T follicular helper cell (primary cell): ENCODE measurements at regions not wholly inside any gene's neighbourhood (a gene's known extent, or its start where the extent isn't known, plus 50 kb on each side); places are given as distances from the start of the nearest gene placed in this dataset.

Experiments
- DNase-seq: peaks from one replicate; pipeline ENCODE4 v3.0.0-alpha.2; 2020; ENCODE audit warnings: low read depth

DNA sequence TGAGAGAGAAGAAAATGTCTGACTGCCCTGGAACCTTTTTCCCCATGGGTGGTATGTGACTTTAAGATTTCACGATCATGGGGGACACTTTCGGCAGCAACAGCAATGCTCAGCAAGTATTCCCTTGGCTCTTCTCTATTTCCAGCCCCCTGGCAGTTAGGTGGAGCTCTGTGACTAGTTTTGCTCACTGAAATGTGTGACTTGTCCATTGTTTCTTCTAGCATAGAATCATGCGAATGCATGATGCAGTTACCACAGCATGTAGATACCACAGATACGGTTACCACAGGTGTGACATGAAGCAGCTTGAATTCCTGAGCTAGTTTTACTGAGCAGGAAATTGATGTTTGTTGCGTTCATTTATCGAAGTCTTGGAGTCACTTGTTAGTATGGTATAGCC lies 1034.5 kb upstream of the EEF2KMT start:
- DNase-seq, result no peak

DNA sequence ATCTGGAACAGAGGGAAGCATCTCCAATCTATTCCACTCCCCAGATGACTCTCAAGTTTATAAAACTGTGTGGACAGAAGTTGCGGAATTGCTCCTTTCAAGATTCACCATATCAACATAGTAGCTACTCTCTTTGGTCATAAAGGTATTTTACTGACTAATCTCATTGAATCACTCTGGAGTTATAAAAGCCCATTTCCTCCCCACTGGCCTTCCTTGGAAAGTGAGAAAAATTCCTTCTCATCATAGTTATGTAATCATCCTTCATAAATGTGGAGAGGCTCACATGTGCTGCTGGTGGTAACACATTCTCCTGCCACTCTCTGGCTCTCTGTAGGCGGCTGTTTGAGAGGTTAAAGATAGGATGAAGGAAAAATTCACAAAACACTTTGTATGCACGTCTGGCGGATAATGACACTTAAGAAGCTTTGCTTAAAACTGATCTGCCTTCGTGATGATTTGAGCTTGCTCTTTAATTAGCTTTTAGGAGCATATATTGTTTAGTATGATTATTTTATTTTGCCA lies 1034.0 kb upstream of the EEF2KMT start:
- no peak for DNase-seq

DNA sequence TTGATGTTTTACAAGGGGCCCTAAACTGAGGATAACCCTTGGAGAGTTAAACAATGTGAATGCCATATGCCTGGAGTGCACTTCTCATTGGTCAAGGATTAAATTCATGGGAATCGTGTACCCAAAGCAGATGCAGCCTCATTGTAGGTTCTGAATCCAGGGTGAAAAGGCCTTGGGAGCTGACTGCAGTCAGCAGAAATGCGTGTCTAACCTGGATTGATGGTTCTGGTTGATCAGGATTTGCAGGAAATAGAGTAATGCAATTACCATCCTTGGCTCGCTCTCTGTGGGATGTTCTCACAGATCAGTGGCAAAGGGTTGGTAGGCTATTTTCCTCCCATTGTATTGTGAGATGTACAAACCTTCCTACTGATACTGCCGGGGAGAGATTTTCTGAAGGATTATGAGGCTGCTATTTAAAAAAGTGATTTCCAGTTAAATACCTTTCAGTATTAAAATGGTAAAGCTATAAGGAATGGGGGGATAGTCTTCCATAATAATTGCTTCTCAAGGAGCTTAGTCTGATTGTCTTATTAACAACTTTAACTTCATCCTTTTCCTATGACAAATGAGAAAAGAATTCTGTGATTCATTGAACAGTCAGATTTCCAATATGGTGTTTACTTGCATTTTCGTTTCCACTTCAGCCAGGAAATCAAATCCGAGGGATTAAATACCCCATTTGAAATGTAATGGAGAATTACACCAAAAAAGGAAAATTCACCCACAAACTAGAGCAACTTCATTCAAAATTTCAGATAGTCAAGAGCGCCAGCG lies 1028.1 kb upstream of the EEF2KMT start:
- no peak for DNase-seq

DNA sequence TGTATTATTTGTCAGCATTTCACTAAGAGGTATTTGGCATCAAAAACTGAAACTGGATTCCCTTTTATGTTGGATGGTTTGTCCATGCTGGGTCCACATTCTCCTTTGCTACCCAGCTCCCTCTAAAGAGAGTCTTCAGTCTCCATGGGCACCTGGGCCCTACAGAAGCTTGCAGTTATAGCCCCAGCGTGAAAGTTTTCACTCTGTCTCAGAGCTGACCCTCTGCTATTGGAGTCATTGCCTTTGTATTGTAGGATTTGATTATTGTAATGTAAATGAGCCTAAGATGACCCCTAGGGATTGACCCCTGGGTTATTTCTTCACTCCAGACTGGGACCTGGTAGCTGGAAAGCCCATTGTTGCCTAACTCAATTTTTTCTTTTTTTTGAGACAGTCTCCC lies 1026.5 kb upstream of the EEF2KMT start:
- DNase-seq, result no peak

DNA sequence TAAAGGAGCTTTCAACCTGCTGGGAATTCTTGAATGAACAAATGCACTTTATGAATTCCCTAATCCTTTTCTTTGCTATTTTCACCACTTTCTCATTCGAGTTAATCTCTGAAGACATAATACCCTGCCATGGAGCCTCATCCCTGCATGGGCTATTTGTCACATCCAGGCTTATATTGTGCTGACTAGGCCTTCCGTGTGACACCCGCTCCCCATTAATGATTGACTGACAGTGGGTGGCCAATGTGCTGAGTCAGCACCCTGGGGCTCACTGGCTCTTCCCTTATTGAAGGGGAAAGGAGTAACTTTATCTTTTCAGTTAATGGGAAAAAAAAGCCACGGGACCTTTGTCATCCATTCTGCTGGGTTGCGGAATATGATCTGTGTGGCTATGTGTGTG lies 1024.8 kb upstream of the EEF2KMT start:
- DNase-seq, result no peak

DNA sequence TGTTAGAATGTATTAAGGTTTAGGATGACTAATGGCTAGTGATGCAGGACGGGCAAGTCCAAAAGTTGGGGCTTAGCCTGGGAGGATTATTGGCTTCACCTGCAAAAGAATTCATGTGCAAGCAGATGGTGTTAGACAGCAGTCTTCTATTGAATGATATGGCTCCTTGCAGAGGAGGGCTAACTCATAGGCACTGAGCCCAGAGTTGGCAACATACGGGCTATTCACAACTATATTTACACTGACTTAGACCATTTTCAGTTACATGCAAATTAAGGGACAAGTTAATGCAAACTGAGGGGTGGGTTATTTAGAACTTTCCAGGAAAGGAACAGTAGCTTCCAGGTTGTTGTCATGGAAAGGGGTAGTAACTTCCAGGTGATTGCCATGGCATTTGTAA lies 1017.1 kb upstream of the EEF2KMT start:
- no peak for DNase-seq

DNA sequence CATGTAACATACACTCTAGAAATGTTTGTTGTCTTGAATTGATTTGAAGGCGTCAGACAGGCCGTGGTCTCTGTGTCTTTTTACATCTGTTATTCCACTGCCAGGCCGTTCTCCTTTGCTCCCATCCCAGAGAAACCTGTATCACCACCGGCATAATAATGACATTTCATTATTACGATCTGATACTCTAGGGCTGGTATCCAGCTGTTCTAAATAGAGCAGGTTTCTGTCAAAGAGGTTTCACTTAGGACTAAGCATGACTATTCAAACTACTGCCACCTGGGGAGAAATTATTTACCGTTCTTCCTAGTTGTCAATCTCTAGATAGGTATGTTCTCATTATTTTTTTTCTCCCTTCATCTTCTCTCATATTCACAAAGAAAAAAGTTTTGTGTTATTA lies 1016.2 kb upstream of the EEF2KMT start:
- no peak for DNase-seq

DNA sequence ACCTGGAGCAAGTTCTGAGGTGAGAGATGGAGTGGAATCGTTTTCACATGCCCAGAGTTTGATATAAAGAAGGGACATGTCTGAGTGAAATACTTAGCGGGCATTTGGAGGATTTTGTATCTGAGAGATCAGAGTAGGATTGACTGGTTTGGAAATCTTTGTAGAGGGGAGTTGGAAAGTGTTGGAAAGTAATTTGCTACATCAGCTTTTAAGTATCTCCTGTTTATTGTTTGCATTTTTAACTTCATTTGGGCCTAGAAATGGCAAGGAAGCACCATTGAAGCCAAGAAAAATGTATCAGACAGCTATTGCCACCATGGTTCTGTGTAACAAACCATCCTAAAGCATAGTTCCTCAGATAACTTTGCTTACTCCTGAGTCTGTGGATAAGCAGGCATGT lies 1015.1 kb upstream of the EEF2KMT start:
- no peak for DNase-seq

DNA sequence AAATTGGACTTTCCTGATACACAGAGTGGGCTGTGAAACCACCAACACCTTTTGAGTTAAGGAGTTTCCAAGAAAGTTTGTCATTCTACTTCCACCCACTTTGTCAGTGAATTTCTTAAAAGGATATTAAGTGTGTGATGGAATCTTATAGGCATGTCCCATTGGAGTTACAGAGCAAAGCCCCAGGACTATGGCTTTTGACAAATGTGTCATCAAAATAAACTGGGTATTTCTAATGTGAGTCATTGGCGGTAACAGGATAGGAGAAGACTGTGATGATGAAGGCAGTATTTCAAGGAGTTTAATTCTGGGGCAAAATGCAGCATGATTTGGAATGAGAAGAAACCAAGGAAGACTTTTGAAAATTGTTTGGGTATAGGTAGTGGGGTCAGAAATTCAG lies 1013.8 kb upstream of the EEF2KMT start:
- no peak for DNase-seq

DNA sequence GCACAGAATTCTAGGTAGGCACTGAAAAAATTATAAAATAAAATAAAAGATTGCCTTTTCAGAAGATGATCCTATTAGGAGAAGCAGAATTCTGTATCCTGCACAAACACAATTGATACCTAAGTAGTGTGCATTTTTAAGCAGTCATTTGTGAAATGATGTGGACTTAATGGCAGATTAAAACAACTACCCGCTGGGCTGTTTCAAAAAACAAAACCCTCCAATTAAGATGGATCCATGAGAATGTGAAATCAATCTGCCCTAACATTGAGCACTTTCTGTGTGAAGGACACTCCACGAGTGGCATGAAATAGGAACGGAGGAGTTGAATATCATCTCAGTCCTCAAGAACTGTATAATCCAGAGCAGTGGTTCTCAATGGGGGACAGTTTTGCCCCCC lies 1012.8 kb upstream of the EEF2KMT start:
- DNase-seq, result no peak

DNA sequence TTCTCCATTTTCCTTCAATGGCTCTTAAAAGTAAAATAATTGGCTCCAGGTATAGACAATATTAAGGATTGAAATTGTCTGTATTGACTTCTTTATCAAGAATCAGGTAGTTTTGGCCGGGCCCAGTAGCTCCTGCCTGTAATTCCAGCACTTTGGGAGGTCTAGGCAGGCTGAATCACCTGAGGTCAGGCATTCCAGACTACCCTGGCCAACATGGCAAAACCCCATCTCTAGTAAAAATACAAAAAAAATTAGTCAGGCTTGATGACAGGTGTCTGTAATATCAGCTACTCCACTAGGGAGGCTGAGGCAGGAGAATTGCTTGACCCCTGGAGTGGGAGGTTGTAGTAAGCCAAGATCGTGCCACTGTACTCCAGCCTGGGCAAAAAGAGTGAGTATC lies 1008.5 kb upstream of the EEF2KMT start:
- DNase-seq, result no peak

DNA sequence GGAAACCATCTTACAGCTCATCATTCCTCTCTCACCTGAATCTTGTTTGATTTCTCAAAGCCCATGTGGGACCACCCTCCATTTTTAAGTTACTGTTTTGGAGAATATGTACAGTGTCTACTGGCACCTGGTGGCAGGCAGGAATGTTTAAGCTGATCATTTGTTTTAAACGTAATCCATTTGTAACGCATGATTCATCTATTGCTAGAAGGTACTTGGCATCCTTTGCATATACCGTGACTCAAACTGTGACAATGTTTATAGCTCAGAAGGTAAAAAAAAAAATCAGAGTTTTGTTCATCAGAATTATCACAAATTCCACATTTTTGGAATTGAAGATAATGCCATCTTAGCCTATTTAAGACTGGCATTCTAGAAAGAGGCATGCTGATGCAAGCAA lies 1007.5 kb upstream of the EEF2KMT start:
- DNase-seq, result no peak

DNA sequence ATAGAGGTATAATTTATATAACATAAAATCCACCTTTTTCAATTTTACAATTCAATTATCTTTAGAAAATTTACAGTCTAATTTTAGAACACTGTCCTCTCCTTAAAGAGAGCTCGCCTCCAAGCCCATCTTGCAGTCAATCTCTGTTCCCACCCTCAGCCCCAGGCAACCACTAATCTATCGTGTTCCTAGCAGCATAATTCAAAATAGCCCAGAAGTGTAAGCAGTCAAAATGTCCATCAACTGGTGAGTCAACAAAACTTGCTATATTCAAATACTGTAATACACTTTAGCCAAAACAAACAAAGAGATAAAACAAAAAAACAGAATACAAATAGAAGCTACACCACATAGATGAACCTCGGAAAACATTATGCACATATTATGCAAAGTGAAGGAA lies 1006.8 kb upstream of the EEF2KMT start:
- no peak for DNase-seq

DNA sequence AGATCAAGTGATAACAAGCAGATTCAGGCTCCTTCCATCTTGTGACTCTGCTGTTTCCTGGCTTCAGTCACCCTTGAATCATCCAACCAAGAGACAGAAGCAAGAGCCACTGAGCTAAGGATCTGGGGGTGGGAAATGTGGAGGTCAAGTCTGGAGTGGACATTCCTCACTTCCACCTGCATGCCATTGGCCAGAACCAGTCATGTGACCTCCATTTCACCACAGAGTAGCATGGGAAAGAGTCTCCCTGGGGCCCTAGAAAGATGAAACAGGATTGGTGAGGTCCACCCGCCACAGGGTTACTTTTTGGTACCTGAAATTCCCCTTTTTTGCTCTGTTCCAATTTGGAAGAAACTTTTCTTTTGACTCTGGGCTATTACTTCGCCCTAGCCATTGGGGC lies 1006.0 kb upstream of the EEF2KMT start:
- DNase-seq, result no peak

DNA sequence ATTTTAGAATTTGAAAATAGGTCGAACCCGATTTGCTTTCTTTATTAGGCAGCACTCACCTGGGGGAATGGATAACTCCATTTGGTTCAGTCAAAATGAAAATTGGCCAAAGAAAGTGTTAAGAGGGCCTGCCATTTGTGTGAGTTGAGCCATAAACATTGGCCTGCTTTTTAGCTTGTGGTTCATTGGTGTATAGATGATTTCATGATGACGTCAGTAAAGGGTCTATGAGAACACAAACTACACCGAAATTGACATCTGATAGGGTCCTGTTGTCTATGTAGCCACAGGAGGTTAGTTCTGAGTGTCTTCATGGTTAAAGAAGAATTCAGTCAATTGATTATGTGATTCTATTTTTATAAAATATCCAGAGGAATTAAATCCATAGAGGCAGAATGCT lies 1001.5 kb upstream of the EEF2KMT start:
- DNase-seq, result no peak

DNA sequence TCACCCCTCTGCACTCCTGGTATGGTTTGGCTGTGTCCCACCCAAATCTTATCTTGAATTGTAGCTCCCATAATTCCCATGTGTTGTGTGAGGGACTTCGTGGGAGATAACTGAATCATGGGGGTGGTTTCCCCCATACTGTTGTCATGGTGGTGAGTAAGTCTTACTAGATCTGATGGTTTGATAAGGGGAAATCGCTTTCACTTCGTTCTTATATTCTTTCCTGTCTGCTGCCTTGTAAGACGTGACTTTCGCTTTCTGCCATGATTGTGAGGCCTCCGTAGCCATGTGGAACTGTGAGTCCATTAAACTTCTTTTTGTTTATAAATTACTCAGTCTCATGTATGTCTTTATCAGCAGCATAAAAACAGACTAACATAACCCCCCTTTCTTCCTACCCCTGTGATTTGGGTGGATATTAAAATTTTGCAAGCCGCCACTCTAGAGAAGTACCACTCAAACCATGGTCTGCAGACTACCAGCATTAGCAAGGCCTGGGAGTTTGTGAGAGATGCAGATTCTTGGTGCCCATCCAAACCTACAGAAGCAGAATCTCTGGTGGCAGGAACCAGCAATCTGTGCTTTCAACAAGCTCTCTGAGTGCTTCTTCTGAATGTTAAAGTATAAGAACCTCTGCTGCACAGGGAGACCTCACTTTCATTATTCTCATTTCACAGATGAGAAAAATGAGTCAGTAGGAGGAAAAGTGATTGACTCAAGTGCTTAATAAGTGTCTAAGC lies 999.5 kb upstream of the EEF2KMT start:
- DNase-seq, result no peak

DNA sequence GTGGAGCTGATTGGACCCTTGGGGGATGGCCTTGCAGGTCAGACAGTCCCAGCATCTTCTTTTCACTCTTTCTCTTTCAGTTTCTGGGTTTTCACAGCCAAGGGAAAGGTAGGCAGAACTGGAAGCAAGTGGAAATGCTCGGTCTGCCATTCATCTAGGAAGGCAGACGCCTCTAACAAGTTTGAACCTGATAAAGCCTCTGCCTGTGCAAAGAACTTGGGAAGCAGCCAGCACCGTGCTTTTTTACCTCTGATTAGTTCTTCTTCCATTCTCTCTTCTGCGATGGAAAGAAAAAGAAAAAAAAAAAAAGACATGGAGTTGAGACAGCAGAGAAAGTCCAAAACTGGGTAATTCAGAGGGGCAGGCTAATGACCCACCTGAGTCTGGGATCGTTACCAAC lies 997.8 kb upstream of the EEF2KMT start:
- no peak for DNase-seq

DNA sequence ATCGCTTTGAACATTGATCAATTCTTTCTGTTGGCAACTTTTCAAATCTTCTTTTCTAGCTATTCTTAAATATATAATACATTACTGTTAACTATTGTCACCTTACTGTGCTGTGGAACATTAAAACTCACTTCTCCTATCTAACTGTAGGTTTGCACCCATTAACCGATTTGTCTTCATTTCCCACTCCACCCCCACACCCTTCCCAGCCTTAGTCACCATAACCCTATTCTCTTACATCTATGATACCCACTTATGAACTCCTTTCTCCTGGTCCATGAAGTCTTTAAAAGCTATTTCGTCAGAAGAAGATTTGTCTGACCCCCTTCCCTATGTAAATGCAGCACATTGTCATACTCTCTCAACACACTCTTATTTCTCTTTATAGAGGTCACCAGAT lies 993.4 kb upstream of the EEF2KMT start:
- DNase-seq, result no peak

DNA sequence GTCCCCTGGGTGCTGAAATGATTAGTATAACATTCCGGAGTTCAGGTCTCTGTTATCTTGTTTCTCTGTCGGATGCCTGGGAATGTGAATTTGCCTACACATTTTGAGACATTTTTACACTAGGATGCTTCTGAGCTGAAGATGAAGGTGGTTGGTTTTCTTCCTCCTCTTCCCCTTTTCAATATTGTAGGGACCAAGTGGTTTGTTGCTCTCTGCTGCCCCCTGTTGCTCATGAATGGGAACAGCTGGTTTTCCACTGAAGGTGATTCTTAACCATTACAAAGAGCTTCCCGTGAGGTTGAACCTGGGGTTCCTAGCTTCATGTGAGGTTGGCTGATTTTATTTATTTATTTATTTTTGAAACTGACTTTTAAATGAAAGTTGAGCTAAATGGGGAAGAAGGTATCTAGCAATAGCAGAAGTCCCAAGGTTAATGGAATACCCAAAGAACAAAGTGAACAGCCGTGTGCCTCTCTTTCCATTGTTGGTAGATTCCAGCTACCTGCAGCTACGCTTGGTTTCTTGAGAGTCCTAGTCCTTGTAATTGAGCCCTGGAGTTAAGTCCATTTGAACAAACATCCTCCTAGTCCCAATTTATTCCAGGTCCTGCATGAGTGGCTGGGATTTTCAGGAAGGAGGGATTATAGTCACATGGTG lies 983.9 kb upstream of the EEF2KMT start:
- no peak for DNase-seq

DNA sequence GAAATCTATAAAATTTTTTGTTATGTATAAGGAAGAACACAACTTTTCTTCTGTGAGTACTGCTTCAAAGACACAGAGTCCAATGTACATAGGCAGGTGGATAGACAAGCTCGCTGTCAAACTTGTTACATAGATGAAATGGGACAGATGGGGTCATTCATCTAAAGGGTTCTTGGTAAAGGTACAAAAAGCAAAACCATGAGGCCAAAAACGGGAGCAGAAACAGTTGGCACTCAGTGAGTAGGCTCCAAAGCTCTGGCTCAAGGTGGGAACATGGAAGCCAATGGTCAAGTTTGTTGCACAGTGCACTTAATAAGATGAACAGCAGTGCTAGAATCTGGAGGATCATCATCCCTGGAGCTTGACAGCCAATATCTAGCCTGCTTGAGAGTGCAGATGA lies 979.0 kb upstream of the EEF2KMT start:
- no peak for DNase-seq

DNA sequence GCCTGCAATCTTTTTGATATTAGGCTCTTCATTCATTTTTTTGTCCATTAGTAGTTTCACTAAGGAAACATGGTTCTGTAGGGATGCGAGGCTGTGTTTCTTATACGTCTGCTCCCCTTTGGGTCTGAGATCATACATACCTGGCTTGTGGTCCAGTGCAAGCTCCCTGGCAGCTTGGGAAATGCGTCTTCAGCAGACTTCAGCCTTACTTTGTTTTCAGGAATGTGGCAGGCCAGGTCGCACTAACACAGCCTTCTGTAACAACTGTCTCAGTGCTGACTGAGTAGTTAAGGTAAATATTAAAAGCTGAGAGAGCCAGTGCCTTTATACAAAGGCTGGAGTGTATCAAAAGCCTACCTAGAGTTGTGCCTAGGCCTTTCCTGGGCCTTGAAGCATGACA lies 970.5 kb upstream of the EEF2KMT start:
- DNase-seq, result no peak

DNA sequence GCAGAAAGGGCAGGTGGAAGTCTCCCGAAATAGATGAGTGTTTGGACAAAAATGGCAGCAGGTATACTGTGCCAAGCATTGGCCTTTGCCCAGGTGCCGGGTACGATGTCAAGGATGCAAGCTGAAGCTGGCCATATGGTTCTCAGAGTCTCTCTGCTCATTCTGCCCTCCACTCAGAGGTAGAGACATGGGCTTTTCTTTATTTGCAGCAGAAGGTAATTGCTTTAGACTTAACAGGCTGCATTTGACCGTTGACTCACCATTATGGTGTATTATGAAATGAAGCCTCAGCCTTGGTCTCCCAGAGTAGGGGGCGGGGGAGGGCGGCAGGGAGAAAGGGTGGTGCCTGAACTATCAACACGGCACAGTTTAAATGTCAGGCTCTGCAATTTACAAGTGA lies 969.1 kb upstream of the EEF2KMT start:
- DNase-seq, result no peak

DNA sequence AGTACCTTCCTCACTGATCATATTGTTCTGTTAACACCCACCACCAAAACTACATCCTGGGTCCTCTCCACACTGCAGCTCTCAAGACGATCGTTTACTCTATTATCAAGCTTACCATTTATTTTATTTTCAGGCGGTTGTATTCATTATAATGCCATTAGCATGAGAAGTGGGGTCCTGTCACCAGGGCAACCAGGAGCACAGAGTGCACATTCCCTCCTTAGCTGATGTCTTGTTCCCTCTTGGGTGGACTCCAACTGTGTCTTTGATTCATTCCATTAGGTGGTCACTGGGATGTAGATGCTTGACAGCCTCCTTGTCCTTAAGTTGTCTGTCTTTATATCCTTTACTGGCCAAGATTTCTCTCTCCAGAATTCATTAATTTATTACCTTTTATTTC lies 965.9 kb upstream of the EEF2KMT start:
- DNase-seq, result no peak
